UCSD-AML1 (cell line): ENCODE measurements at regions not wholly inside any gene's neighbourhood (a gene's known extent, or its start where the extent isn't known, plus 50 kb on each side); places are given as distances from the start of the nearest gene placed in this dataset.
"Not testable (repeated sequence)": the region's sequence is repeated elsewhere in the genome, so short reads cannot be mapped to it uniquely, and the experiment has no call there.

ENCODE experiments used
- DNase-seq: peaks from one replicate; lab custom pipeline; 2025; ENCODE audit not compliant: unreplicated experiment; lab: John Stamatoyannopoulos, UW

- no peak for DNase-seq
Measured at GRCh38 chr2:113341191-113341869, 62.6 kb upstream of the PAX8 start.

- DNase-seq: no peak
Measured at GRCh38 chr2:113337809-113338208, 59.1 kb upstream of the PAX8 start.

GRCh38 chr2:113336040-113336439 lies 57.3 kb upstream of the PAX8 start:
- not testable (repeated sequence) for DNase-seq

- no peak for DNase-seq
Measured at GRCh38 chr2:113334147-113334546, 55.4 kb upstream of the PAX8 start.

DNA sequence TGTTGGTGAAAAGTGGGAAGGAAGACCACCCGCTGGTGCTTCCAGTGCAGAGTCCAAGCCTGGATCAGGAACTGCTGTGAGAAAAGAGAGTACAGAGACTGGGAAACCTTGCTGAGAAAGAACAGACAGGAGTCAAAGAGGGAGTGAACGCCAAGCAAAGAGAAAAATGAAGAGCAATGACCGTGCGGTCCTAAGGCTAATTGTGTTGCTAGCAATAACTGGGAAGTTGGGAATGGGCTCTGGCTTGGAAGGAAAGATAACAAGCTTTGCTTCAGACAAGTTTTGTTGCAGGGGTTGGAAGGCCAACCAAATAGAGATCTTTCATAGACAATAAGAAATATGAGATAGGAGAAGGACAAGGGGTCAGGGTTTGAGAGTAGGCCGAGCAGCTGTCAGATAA lies 55.0 kb upstream of the PAX8 start:
- DNase-seq: not testable (repeated sequence)

GRCh38 chr2:113330060-113330767 lies 51.5 kb upstream of the PAX8 start:
- DNase-seq: not testable (repeated sequence)

GRCh38 chr2:113328973-113329372 lies 50.3 kb upstream of the PAX8 start:
- not testable (repeated sequence) for DNase-seq

GRCh38 chr2:113328572-113328971 lies 49.9 kb upstream of the PAX8 start:
- not testable (repeated sequence) for DNase-seq
